ENCODE measurements at regions not wholly inside any gene's neighbourhood (a gene's known extent, or its start where the extent isn't known, plus 50 kb on each side); places are given as distances from the start of the nearest gene placed in this dataset.

DNA sequence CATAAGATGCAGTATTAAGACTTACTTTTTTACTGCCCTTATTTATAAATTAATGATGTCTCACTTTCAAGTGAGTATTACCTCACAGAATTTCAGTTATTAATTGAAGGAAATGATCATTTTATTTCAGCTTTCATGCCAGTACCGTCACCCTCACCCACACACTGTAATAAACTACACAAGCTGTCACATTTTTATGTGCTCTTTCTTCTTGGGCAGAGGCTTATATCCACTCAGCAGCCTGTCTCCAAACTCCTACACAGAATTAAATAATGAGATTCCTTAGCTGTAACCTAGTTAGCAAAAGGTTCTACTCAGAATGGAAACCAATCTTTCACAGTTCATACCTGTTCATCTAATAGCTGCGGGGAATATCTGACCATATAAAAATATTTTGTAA, 1915.8 kb upstream of the CDH6 start:
- Histone ChIP-seq H3K9me3 (ENCODE audit: control insufficient read depth in 2 of 2, insufficient read depth in 1 of 2, low read depth in 1 of 2, low read length in 1 of 2) (peaks cover 0 to 2% of the 10 kb centered on the region in 2 donors), H3K4me1 (ENCODE audit: control insufficient read depth in 3 of 3, insufficient read depth in 2 of 3, low read depth in 1 of 3, low read length in 2 of 3) (no peaks in the 10 kb centered on the region), H3K27ac (ENCODE audit: low read depth in 1 of 3, low read length in 2 of 3) (no peak overlapping the region), H3K36me3 (ENCODE audit: control insufficient read depth in 3 of 3, insufficient read depth in 2 of 3, low read depth in 1 of 3, low read length in 3 of 3) (no peaks in the 10 kb centered on the region), H3K27me3 (ENCODE audit: control insufficient read depth in 3 of 3, insufficient read depth in 3 of 3, low read length in 3 of 3) (no peaks in the 10 kb centered on the region), H3K4me3 (ENCODE audit: low read depth in 1 of 3, low read length in 3 of 3) (no peak overlapping the region)
- WGBS, 3 donors = 69 to 82% (median 72%) methylated on average over 2 of the region's 2 CpGs
- DNase-seq (no peak), FAIRE-seq (no peak)

DNA sequence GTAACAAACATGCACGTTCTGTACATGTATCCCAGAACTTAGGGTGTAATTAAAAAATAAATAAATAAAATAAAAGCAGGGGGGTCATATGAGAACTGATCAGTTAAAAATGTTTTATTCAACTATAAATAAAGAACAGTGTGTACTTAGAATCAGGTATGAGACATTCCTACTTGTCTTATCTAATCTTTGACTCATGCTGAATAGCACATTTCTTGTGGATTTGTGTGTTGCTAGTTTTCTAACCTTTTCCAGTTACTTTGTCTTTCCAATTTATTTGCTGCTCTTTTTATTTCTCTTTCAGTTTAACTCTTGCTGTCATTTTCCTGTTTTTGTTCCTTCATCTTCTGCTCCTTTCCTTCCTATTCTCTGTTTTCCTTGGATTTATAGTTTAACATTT, 1917.1 kb upstream of the CDH6 start:
- FAIRE-seq = no peak
- Histone ChIP-seq H3K27me3 (ENCODE audit: control insufficient read depth in 3 of 3, insufficient read depth in 3 of 3, low read length in 3 of 3) (no peaks in the 10 kb centered on the region), H3K4me1 (ENCODE audit: control insufficient read depth in 3 of 3, insufficient read depth in 2 of 3, low read depth in 1 of 3, low read length in 2 of 3) (no peaks in the 10 kb centered on the region), H3K9me3 (ENCODE audit: control insufficient read depth in 2 of 2, insufficient read depth in 1 of 2, low read depth in 1 of 2, low read length in 1 of 2) (peaks cover 0 to 2% of the 10 kb centered on the region in 2 donors), H3K4me3 (ENCODE audit: low read depth in 1 of 3, low read length in 3 of 3) (no peak overlapping the region), H3K36me3 (ENCODE audit: control insufficient read depth in 3 of 3, insufficient read depth in 2 of 3, low read depth in 1 of 3, low read length in 3 of 3) (no peaks in the 10 kb centered on the region), H3K27ac (ENCODE audit: low read depth in 1 of 3, low read length in 2 of 3) (no peak overlapping the region)
- WGBS, 3 donors = 74 to 88% (median 81%) methylated on average over 1 of the region's 1 CpG
- DNase-seq = no peak

DNA sequence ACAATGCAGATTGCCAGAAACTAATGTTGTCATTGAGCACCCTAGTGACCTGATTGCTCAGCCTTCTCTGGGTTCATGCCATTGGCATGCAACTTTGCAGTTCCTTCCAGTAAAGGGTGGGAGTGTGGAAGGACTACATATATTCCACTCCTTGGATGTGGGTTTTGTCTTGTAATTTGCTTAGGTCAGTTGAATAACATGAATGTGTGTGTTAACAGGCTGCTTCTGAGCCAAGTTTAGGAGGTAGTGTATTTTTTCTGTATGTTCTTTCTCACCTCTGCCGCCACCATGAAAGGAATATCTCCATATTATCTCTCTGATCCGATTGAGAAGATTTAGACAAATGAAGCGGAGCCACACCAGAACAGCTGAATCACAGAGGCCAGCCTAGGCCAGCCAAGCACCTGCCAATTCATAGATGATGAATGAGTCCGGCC, 1929.6 kb upstream of the CDH6 start:
- H3K27ac ChIP-seq (ENCODE audit: low read depth in 1 of 3, low read length in 2 of 3) = no peak overlapping the region
- DNase-seq (no peak), FAIRE-seq (no peak)
- H3K4me3 ChIP-seq (ENCODE audit: low read depth in 1 of 3, low read length in 3 of 3) = no peak overlapping the region
- peaks cover 0 to 1% of the 10 kb centered on the region in 2 donors for H3K9me3 ChIP-seq (ENCODE audit: control insufficient read depth in 2 of 2, insufficient read depth in 1 of 2, low read depth in 1 of 2, low read length in 1 of 2)
- no peaks in the 10 kb centered on the region for H3K27me3 ChIP-seq (ENCODE audit: control insufficient read depth in 3 of 3, insufficient read depth in 3 of 3, low read length in 3 of 3)
- WGBS, 3 donors = 77 to 92% (median 84%) methylated on average over 4 of the region's 4 CpGs
- no peaks in the 10 kb centered on the region for H3K4me1 ChIP-seq (ENCODE audit: control insufficient read depth in 3 of 3, insufficient read depth in 2 of 3, low read depth in 1 of 3, low read length in 2 of 3)
- H3K36me3 ChIP-seq (ENCODE audit: control insufficient read depth in 3 of 3, insufficient read depth in 2 of 3, low read depth in 1 of 3, low read length in 3 of 3) = no peaks in the 10 kb centered on the region

GRCh38 chr5:29262339-29263123, 1931.0 kb upstream of the CDH6 start:
- H3K4me1 ChIP-seq (ENCODE audit: control insufficient read depth in 3 of 3, insufficient read depth in 2 of 3, low read depth in 1 of 3, low read length in 2 of 3) = no peaks in the 10 kb centered on the region
- no peak overlapping the region for H3K4me3 ChIP-seq (ENCODE audit: low read depth in 1 of 3, low read length in 3 of 3)
- H3K36me3 ChIP-seq (ENCODE audit: control insufficient read depth in 3 of 3, insufficient read depth in 2 of 3, low read depth in 1 of 3, low read length in 3 of 3) = no peaks in the 10 kb centered on the region
- H3K27ac ChIP-seq (ENCODE audit: low read depth in 1 of 3, low read length in 2 of 3) = no peak overlapping the region
- WGBS, 3 donors = 74 to 84% (median 76%) methylated on average over 3 of the region's 3 CpGs
- no peak for FAIRE-seq
- DNase-seq = no peak
- H3K9me3 ChIP-seq (ENCODE audit: control insufficient read depth in 2 of 2, insufficient read depth in 1 of 2, low read depth in 1 of 2, low read length in 1 of 2) = peaks cover 0 to 1% of the 10 kb centered on the region in 2 donors
- H3K27me3 ChIP-seq (ENCODE audit: control insufficient read depth in 3 of 3, insufficient read depth in 3 of 3, low read length in 3 of 3) = no peaks in the 10 kb centered on the region

- WGBS, 3 donors = 38 to 60% (median 51%) methylated on average over 1 of the region's 1 CpG
- Histone ChIP-seq H3K36me3 (ENCODE audit: control insufficient read depth in 3 of 3, insufficient read depth in 2 of 3, low read depth in 1 of 3, low read length in 3 of 3) (no peaks in the 10 kb centered on the region), H3K4me1 (ENCODE audit: control insufficient read depth in 3 of 3, insufficient read depth in 2 of 3, low read depth in 1 of 3, low read length in 2 of 3) (no peaks in the 10 kb centered on the region), H3K9me3 (ENCODE audit: control insufficient read depth in 2 of 2, insufficient read depth in 1 of 2, low read depth in 1 of 2, low read length in 1 of 2) (peaks cover 0 to 1% of the 10 kb centered on the region in 2 donors), H3K4me3 (ENCODE audit: low read depth in 1 of 3, low read length in 3 of 3) (no peak overlapping the region), H3K27me3 (ENCODE audit: control insufficient read depth in 3 of 3, insufficient read depth in 3 of 3, low read length in 3 of 3) (no peaks in the 10 kb centered on the region), H3K27ac (ENCODE audit: low read depth in 1 of 3, low read length in 2 of 3) (no peak overlapping the region)
- FAIRE-seq (no peak), DNase-seq (no peak)
These were observed 1932.3 kb upstream of the CDH6 start for GRCh38 chr5:29261213-29261612.

GRCh38 chr5:29252390-29252789, 1941.1 kb upstream of the CDH6 start:
- H3K27me3 ChIP-seq (ENCODE audit: control insufficient read depth in 3 of 3, insufficient read depth in 3 of 3, low read length in 3 of 3) = no peaks in the 10 kb centered on the region
- no peak overlapping the region for H3K4me3 ChIP-seq (ENCODE audit: low read depth in 1 of 3, low read length in 3 of 3)
- H3K36me3 ChIP-seq (ENCODE audit: control insufficient read depth in 3 of 3, insufficient read depth in 2 of 3, low read depth in 1 of 3, low read length in 3 of 3) = no peaks in the 10 kb centered on the region
- WGBS, 3 donors = 79 to 84% (median 81%) methylated on average over 2 of the region's 2 CpGs
- H3K9me3 ChIP-seq (ENCODE audit: control insufficient read depth in 2 of 2, insufficient read depth in 1 of 2, low read depth in 1 of 2, low read length in 1 of 2) = peaks cover 0 to 3% of the 10 kb centered on the region in 2 donors
- H3K27ac ChIP-seq (ENCODE audit: low read depth in 1 of 3, low read length in 2 of 3) = no peak overlapping the region
- DNase-seq (no peak), FAIRE-seq (no peak)
- no peaks in the 10 kb centered on the region for H3K4me1 ChIP-seq (ENCODE audit: control insufficient read depth in 3 of 3, insufficient read depth in 2 of 3, low read depth in 1 of 3, low read length in 2 of 3)

DNA sequence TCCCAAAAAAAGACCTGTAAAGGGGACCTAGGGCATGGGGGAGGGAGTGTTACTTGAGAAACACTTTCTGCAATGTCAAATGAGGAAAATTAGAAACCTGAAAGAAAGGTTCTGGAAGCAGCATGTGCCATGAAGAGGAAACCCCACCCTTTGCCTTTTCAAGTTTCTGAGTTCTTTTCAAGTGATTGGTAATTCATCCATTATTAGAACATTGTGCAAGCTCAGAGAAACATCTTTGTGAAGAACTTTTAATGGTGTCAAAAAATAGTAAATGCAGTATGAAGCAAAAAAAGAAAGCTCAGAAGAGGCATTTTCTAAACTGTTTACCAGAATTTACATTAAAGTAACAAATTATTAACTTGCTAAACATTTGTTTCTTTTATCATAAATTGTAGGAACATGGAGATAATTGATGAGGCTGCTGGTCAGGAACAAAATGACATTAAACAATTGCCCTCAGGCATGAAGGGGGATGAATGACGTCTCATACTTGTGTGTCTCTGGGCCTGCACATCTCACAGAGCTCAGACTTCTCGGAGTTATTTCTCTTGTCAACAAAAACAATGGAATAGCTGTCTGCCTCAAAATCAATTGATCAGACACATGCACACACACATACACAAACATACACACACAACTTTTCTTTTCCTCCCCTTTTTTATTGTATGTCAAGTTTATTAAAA, 1946.0 kb upstream of the CDH6 start:
- 32 to 41% (median 35%) methylated on average over 2 of the region's 2 CpGs for WGBS, 3 donors
- H3K36me3 ChIP-seq (ENCODE audit: control insufficient read depth in 3 of 3, insufficient read depth in 2 of 3, low read depth in 1 of 3, low read length in 3 of 3) = no peaks in the 10 kb centered on the region
- no peak for FAIRE-seq
- no peak overlapping the region for H3K27ac ChIP-seq (ENCODE audit: low read depth in 1 of 3, low read length in 2 of 3)
- H3K4me1 ChIP-seq (ENCODE audit: control insufficient read depth in 3 of 3, insufficient read depth in 2 of 3, low read depth in 1 of 3, low read length in 2 of 3) = no peaks in the 10 kb centered on the region
- no peak for DNase-seq
- no peaks in the 10 kb centered on the region for H3K27me3 ChIP-seq (ENCODE audit: control insufficient read depth in 3 of 3, insufficient read depth in 3 of 3, low read length in 3 of 3)
- no peak overlapping the region for H3K4me3 ChIP-seq (ENCODE audit: low read depth in 1 of 3, low read length in 3 of 3)
- H3K9me3 ChIP-seq (ENCODE audit: control insufficient read depth in 2 of 2, insufficient read depth in 1 of 2, low read depth in 1 of 2, low read length in 1 of 2) = no peaks in the 10 kb centered on the region

- FAIRE-seq (no peak), DNase-seq (no peak)
- H3K27me3 ChIP-seq (ENCODE audit: control insufficient read depth in 3 of 3, insufficient read depth in 3 of 3, low read length in 3 of 3) = no peaks in the 10 kb centered on the region
- peaks cover 0 to 1% of the 10 kb centered on the region in 2 donors for H3K9me3 ChIP-seq (ENCODE audit: control insufficient read depth in 2 of 2, insufficient read depth in 1 of 2, low read depth in 1 of 2, low read length in 1 of 2)
- no peaks in the 10 kb centered on the region for H3K36me3 ChIP-seq (ENCODE audit: control insufficient read depth in 3 of 3, insufficient read depth in 2 of 3, low read depth in 1 of 3, low read length in 3 of 3)
- no peaks in the 10 kb centered on the region for H3K4me1 ChIP-seq (ENCODE audit: control insufficient read depth in 3 of 3, insufficient read depth in 2 of 3, low read depth in 1 of 3, low read length in 2 of 3)
- H3K27ac ChIP-seq (ENCODE audit: low read depth in 1 of 3, low read length in 2 of 3) = no peak overlapping the region
- WGBS, 3 donors = 81 to 96% (median 93%) methylated on average over 1 of the region's 1 CpG
- no peak overlapping the region for H3K4me3 ChIP-seq (ENCODE audit: low read depth in 1 of 3, low read length in 3 of 3)
These were observed 1953.1 kb upstream of the CDH6 start for GRCh38 chr5:29240379-29240778.

All from small intestine (tissue), 7 donors.